ENCODE measurements at regions not wholly inside any gene's neighbourhood (a gene's known extent, or its start where the extent isn't known, plus 50 kb on each side); places are given as distances from the start of the nearest gene placed in this dataset.
"Not testable (repeated sequence)": the region's sequence is repeated elsewhere in the genome, so short reads cannot be mapped to it uniquely, and the experiment has no call there.

- intact Hi-C loops (cut with DNase I); H3K27me3 ChIP-seq (ENCODE audit: low read depth); H3K4me3 ChIP-seq; H3K9me3 ChIP-seq; ATAC-seq; H3K4me1 ChIP-seq; H3K36me3 ChIP-seq; H3K27ac ChIP-seq; DNase-seq: not testable (repeated sequence)
Measured at GRCh38 chr1:83383107-83383506, 615.8 kb downstream of the TTLL7 start.

GRCh38 chr1:83373018-83373417, 625.9 kb downstream of the TTLL7 start:
- H3K4me1 ChIP-seq; H3K27me3 ChIP-seq (ENCODE audit: low read depth); H3K36me3 ChIP-seq; intact Hi-C loops (cut with DNase I); DNase-seq; H3K27ac ChIP-seq; H3K9me3 ChIP-seq; H3K4me3 ChIP-seq; ATAC-seq: not testable (repeated sequence)

- H3K4me1 ChIP-seq; H3K27ac ChIP-seq; H3K36me3 ChIP-seq; H3K4me3 ChIP-seq; ATAC-seq; H3K27me3 ChIP-seq (ENCODE audit: low read depth); DNase-seq; intact Hi-C loops (cut with DNase I); H3K9me3 ChIP-seq: not testable (repeated sequence)
Measured at GRCh38 chr1:83369853-83370252, 629.1 kb downstream of the TTLL7 start.

DNA sequence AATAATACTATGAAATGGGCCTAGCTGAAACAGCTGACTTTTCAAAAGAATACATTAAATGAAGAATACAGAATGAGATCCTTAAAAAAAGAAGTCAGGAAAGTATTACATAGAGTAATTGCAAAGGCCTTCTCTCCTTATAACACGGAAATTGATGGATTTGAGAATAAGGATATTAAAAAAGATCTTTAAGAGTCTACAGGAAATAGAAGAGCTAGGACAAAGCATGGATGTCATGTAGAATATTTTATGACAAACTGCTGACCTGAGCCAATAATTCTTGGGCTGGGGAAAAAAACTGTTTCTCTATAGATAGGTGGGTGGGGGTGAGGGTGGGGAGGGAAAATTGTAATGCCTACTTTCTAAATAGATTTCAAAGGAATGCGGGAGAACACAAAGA, 633.6 kb downstream of the TTLL7 start:
- H3K27me3 ChIP-seq (ENCODE audit: low read depth); H3K4me1 ChIP-seq; H3K36me3 ChIP-seq; ATAC-seq; H3K9me3 ChIP-seq; H3K27ac ChIP-seq; DNase-seq; intact Hi-C loops (cut with DNase I); H3K4me3 ChIP-seq: not testable (repeated sequence)

DNA sequence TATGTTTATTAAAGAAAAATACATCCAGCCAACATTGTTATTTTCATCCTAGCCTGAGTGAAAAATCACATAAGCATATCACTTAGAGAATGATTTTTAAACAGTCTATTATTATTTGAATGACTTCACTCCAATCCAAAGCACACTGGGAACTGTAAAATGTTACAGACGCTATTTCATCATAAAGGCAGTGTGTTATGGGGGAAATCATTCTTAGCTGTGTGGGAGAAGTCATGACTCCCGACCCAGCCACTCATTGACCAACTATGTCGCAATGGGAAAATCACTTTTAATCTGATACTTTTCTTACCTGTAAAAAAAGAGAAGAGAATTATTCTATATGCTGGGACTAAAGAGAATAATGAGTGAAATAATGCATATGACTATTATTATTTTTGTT, 653.6 kb downstream of the TTLL7 start:
- H3K36me3 ChIP-seq; DNase-seq; intact Hi-C loops (cut with DNase I); H3K4me3 ChIP-seq; H3K4me1 ChIP-seq; H3K9me3 ChIP-seq; H3K27me3 ChIP-seq (ENCODE audit: low read depth); ATAC-seq; H3K27ac ChIP-seq: not testable (repeated sequence)

DNA sequence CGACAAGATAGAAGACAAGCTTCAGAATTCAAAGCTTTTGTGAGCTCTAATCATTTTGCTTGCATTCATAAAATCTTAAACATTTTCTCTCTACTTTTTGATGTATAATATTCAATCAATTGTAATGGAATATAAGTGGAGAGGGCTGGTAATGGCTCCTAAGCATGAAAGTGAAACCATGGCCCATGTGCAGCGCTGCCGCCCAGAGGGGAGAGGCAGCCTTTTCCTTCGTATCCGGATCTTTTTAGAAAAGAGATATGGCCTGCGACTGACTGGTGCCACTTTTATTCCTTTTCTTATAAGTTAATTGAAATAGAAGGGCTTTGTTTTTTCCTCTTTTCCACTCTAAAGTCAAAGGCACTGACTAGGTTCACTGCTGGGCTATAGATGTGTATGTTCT, 655.2 kb downstream of the TTLL7 start:
- H3K27me3 ChIP-seq (ENCODE audit: low read depth); H3K9me3 ChIP-seq; DNase-seq; H3K4me3 ChIP-seq; H3K36me3 ChIP-seq; ATAC-seq; H3K27ac ChIP-seq; intact Hi-C loops (cut with DNase I); H3K4me1 ChIP-seq: not testable (repeated sequence)

DNA sequence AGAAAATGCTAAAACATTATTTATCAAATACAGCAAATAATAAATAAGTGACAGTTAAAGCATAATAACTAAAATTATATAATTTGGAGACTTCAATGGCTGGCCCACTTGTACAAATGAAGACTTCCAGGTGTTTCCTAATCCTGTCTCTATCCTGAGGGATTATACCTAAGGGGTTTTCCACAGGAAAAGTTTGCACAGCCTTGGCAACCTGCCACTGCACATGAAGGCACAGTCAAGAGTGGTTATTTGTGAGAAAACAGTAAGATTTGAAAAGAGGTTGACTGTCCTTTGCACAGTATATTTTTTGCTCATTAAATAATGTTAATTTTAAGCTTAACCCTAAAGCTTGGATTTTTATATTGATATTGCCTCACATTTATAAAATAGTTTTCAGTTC, 655.9 kb downstream of the TTLL7 start:
- H3K27ac ChIP-seq; H3K9me3 ChIP-seq; H3K27me3 ChIP-seq (ENCODE audit: low read depth); H3K36me3 ChIP-seq; intact Hi-C loops (cut with DNase I); ATAC-seq; H3K4me1 ChIP-seq; H3K4me3 ChIP-seq: not testable (repeated sequence)
- peak; percentile 12 for DNase-seq

DNA sequence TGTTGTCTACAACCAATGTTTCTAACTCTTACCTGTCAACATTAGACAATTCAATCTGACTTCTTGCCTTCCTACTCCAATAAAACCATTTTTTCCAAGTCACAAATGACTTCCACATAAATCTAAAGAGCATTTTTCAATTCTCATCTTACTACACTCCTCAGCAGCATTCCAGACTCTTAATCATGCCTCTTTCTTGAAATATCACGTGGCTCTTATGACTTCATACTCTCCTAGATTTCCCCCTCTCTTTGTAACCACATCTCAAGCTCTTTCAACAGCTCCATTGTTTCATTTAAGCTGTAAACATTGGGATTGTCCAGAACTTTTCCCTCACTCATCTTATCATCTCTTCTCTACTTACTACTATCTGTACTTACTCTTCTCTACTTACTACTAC, 666.6 kb downstream of the TTLL7 start:
- H3K4me1 ChIP-seq; DNase-seq; H3K9me3 ChIP-seq; intact Hi-C loops (cut with DNase I); H3K36me3 ChIP-seq; H3K27ac ChIP-seq; H3K4me3 ChIP-seq; H3K27me3 ChIP-seq (ENCODE audit: low read depth); ATAC-seq: not testable (repeated sequence)

DNA sequence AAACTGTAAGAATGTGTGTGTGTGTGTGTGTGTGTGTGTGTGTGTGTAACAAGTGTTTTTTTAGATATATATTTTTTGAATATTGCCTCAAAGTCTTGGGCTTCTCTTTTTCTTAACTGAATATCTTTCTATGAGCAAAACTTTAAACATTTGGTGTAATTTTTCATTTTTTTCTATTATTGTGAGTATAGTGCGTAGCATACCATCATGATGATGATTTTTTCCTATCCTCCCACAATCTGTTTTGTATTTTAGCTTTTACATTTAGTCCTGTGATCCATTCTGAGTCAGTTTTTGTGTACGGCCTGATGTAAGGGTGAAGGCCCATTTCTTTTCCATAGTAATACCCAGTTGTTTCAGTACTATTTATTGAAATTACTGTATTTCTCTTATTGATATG, 680.6 kb downstream of the TTLL7 start:
- H3K4me1 ChIP-seq: no peaks in the 10 kb centered on the region
- H3K27ac ChIP-seq: no peak overlapping the region
- no peaks in the 10 kb centered on the region for H3K36me3 ChIP-seq
- no peaks in the 10 kb centered on the region for H3K27me3 ChIP-seq (ENCODE audit: low read depth)
- H3K4me3 ChIP-seq: no peak overlapping the region
- DNase-seq (no peak), ATAC-seq (no peak)
- no peaks in the 10 kb centered on the region for H3K9me3 ChIP-seq
- intact Hi-C loops (cut with DNase I): no loop called here
- TF ChIP-seq, protein P1, sequence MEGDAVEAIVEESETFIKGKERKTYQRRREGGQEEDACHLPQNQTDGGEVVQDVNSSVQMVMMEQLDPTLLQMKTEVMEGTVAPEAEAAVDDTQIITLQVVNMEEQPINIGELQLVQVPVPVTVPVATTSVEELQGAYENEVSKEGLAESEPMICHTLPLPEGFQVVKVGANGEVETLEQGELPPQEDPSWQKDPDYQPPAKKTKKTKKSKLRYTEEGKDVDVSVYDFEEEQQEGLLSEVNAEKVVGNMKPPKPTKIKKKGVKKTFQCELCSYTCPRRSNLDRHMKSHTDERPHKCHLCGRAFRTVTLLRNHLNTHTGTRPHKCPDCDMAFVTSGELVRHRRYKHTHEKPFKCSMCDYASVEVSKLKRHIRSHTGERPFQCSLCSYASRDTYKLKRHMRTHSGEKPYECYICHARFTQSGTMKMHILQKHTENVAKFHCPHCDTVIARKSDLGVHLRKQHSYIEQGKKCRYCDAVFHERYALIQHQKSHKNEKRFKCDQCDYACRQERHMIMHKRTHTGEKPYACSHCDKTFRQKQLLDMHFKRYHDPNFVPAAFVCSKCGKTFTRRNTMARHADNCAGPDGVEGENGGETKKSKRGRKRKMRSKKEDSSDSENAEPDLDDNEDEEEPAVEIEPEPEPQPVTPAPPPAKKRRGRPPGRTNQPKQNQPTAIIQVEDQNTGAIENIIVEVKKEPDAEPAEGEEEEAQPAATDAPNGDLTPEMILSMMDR (IDR thresholded peaks at IDR 0.05): no peak

DNA sequence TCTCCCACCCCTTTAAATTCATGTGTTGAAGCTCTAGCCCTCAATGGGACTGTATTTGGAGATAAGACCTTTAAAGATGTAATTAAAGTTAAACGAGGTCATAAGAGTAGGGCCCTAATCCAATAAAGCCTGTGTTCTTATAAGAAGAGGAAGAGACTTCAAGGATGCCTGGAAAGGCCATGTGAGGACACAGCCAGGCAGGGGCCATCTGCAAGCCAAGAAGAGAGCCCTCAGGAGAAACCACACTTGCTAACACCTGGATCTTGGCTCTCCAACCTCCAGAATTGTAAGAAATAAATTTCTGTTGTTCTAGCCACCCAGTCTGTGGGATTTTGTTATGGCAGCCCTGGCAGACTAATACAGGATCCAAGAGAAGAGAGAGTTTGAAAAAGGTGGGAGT, 683.5 kb downstream of the TTLL7 start:
- H3K4me1 ChIP-seq; H3K36me3 ChIP-seq; H3K9me3 ChIP-seq; H3K4me3 ChIP-seq; H3K27me3 ChIP-seq (ENCODE audit: low read depth); ATAC-seq; H3K27ac ChIP-seq; intact Hi-C loops (cut with DNase I); DNase-seq: not testable (repeated sequence)

DNA sequence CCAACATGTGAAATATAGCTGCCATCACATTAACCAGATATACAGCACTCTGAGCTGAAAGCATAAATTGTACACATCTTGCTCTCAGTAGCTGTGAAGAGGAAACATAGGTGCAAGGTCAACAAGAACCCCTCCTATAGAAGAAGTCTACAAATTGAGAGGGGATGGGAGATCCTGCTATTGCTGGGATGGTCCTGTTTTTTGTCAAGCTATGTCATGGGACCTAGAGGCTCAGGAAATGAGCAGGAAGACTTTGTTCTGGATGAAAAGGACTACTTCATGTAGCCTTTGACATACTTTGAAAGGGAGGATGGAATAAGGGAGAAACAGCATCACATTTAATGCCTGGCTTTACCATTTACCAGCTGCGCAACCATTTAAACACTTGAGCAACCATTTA, 688.8 kb downstream of the TTLL7 start:
- H3K27ac ChIP-seq; H3K4me3 ChIP-seq; ATAC-seq; DNase-seq; H3K27me3 ChIP-seq (ENCODE audit: low read depth); H3K36me3 ChIP-seq; H3K9me3 ChIP-seq; intact Hi-C loops (cut with DNase I); H3K4me1 ChIP-seq: not testable (repeated sequence)

GRCh38 chr1:83309035-83309434, 689.9 kb downstream of the TTLL7 start:
- intact Hi-C loops (cut with DNase I); H3K27me3 ChIP-seq (ENCODE audit: low read depth); ATAC-seq; H3K4me1 ChIP-seq; H3K9me3 ChIP-seq; H3K27ac ChIP-seq; H3K36me3 ChIP-seq; H3K4me3 ChIP-seq; DNase-seq: not testable (repeated sequence)

DNA sequence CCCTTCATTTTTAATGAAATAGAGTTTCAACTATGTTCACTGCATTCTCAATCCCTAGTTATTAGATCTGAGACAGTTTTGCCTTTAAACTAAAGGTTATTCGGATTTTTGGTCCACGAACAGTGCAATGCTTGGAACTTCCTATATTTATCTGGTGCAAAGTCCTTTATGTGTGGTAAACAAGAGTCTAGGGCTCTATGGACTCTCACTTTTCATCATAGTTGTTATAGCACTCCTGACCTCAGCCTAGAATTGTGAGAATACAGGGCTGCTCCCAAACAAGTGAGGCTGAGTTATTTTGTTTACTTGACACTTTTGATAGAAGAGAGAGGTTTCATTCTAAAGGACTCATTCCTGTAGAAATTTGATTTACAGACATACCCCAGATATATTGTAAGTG, 692.1 kb downstream of the TTLL7 start:
- H3K36me3 ChIP-seq; H3K9me3 ChIP-seq; H3K4me3 ChIP-seq; DNase-seq; intact Hi-C loops (cut with DNase I); ATAC-seq; H3K27me3 ChIP-seq (ENCODE audit: low read depth); H3K27ac ChIP-seq; H3K4me1 ChIP-seq: not testable (repeated sequence)

- H3K4me1 ChIP-seq; H3K27me3 ChIP-seq (ENCODE audit: low read depth); H3K4me3 ChIP-seq; H3K27ac ChIP-seq; DNase-seq; H3K9me3 ChIP-seq; intact Hi-C loops (cut with DNase I); ATAC-seq; H3K36me3 ChIP-seq: not testable (repeated sequence)
Measured at GRCh38 chr1:83295594-83295993, 703.3 kb downstream of the TTLL7 start.
